Ecto neural progenitor cell (in vitro differentiated cells): ENCODE measurements at regions not wholly inside any gene's neighbourhood (a gene's known extent, or its start where the extent isn't known, plus 50 kb on each side); places are given as distances from the start of the nearest gene placed in this dataset.

Experiments used
- DNase-seq: peaks from one replicate; pipeline ENCODE4 v3.0.0-alpha.2; 2018; ENCODE audit warnings: low spot score

DNA sequence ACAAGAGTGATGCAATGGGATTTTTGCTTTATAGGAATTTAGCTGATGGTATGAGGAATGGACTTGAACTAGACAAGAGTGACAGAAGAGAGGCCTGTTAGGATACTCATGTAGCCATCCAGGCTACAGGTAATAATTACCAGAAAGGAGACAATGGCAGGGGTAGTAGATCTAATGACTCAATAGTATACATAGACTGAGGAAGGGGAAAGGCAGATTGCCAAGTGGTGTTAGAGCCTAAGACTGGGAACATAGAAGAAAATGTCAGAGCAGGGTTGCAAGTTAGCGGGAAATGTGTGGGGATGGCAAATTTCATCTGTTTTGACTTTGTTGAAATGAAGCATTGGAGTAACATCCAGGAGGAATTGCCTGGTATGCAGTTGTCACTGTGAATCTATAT lies 295.6 kb downstream of the UTRN start:
- DNase-seq = no peak

- DNase-seq = no peak
Measured at GRCh38 chr6:144581812-144582537, 296.8 kb downstream of the UTRN start.

DNA sequence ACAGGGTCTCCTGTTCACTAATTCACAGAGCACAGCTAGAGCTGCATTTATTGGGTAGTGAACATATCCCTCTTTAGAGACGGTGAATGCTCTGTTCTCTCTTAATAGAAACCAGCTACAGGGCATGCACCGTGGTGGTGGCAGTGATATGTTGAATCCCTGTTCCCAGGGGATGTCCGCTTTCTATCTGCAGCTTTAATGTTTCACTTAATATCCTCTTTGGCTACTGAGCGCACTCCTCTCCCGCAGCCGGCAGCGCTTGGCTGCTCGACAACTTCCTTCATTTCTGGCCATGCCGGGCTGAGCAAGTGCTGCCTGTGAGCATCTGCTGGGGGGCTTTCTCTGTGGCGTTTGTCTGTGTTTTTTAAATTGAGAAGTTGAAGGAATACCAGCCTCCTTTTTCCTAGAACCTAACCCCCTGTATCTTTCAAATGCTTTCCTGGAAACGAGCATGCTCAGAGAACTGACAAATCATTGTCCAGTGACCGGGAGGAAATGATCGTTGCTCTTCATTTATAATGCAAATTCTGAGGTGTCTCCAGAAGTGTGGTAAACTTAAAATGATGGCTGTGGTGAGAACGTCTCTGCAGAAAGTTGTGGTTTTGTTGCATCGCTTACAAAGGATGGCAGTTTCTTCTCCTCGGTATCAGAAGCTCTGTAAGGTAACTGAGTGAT lies 297.9 kb downstream of the UTRN start:
- DNase-seq = peak; percentile 45

GRCh38 chr6:144583614-144583954 lies 298.4 kb downstream of the UTRN start:
- no peak for DNase-seq

DNA sequence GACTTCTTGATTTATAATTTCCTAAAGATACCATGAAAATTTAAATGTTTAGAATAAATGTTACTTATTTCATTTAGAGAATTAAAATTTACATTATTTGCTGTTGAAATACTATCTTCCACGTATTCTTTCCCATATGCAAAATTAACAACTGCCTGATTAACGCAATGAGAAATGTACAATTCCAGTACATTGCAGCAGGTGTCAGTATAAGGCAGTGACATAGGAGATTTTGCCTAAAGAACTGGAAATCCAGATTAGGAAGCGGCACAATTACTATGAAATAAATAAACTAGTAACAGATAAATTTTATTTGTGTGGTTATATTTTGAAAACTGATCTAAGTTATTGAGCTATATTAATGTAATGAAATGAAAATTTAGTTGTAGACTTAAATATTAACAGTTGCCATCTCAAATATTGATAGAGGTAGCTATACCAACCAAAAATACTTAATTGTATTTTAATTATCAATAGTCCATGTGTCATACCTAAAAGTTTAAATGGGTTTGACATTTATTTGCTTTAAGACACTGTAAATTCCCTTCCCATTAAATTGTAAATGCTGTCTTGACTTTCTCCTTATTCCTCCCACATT lies 300.2 kb downstream of the UTRN start:
- DNase-seq = no peak

GRCh38 chr6:144586986-144587385 lies 301.9 kb downstream of the UTRN start:
- DNase-seq = no peak

- no peak for DNase-seq
Measured at GRCh38 chr6:144588697-144589325, 303.7 kb downstream of the UTRN start.

- DNase-seq = no peak
Measured at GRCh38 chr6:144590532-144590931, 305.4 kb downstream of the UTRN start.

- no peak for DNase-seq
Measured at GRCh38 chr6:144593392-144593791, 308.3 kb downstream of the UTRN start.

DNA sequence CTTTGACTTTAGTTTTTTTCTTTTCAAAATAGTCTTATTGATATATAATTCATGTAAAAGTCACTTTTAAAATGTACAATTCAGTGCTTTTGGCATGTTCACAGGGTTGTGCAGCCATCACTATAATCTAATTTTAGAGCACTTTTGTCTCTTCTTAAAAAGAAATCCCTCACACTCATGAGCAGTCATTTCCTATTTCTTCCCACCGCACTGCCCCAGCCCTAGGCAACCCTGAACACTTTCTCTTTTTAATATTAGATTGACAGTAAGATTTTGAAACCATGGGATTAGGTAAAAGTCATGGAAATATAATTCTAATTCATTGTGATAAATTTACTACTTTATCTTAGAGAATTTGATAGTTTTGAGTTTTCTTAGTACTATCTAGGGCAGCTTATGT lies 309.4 kb downstream of the UTRN start:
- DNase-seq = no peak

- DNase-seq = no peak
Measured at GRCh38 chr6:144595266-144595665, 310.1 kb downstream of the UTRN start.

DNA sequence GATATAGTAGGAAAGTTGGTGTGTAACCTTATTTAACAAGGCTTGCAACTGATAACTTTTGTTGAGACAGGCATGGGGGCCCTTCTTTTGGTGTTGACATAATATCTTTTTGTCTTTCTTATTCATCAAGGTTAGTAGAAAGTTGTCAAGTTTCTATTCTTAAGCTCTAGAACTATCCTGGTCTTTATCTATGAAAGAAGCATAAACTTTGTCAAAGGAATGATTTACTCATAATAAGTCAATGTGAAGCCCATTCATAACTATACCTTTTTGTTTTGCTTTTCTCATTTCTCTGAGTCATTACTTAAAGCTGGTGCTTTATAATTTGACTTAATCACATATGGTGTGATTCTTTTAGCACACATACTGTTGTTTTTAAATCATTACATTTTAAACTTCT lies 312.4 kb downstream of the UTRN start:
- no peak for DNase-seq

DNA sequence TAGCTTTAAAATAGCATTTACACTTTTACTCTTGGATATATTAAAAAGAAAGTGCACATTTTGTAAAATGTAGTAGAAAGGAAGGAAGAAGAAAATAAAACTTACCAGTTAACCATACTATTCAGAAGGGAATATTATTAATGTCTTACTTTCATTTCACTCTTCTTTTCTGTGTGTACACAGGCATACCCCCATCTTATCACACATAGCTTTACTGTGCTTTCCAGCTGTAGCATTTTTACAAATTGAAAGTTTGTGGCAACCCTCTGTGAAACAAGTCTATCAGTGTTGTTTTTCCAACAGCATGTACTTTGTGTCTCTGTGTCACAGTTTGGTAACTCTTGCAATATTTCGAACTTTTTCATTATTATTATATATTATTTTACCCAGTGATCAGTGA lies 314.5 kb downstream of the UTRN start:
- no peak for DNase-seq

DNA sequence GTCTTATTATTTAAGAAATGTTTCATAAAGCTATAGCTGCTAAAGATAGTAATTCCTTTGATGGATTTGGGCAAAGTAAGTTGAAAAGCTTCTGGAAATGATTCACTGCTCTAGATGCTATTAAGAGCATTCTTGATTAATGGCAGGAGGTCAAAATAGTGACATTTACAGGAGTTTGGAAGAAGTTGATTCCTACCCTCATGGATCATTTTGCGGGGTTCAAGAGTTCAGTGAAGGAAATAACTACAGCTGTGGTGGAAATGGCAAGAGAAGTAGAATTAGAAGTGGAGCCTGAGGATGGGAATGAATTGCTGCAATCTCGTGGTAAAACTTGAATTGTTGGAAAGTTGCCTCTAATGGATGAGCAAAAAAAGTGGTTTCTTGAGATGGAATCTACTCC lies 316.1 kb downstream of the UTRN start:
- no peak for DNase-seq

DNA sequence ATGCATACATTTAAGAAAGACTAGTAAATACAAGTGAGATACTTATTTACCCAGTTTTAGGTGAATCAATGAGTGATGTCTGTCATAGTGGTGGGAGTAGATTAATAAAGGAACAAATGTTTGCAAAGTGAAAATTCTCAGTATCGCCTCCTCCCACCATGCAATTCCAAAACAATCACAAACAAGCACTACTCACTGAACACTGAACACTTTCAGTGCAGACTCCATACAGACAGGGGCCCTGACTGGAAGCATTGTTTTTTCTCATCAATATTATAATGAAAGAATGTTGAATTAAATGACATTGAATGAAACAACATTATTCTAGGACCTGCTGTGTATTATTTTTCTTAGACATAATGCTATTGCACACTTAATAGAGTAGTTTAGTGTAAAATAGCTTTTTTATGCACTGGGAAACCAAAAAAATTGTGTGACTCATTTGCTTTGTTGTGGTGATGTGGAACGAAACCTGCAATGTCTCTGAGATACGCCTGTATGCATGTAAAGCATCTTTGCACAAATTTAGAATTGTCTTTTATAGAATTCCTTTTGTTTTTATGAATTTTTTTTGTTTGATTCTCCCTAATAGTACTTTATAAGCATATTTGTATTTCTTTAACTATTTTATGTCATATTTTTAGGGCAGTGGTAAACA lies 317.5 kb downstream of the UTRN start:
- DNase-seq = no peak

DNA sequence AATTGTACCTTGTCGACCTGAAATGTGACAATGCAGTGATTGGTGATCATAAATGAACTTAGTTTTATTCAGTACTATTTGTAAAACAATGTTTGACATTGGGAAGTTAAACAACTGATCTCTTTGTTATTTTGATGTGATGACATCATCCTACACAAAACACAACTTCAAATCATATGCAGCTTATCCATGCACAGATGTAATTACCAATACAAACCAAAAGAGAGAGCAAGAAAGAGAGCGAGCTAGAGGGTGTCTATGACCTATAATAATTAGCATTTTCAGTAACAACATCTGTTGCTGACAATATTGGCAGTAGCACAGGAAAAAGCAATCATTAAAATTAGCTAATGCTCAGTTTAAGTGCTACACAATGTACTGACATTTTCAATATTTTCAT lies 320.9 kb downstream of the UTRN start:
- no peak for DNase-seq

DNA sequence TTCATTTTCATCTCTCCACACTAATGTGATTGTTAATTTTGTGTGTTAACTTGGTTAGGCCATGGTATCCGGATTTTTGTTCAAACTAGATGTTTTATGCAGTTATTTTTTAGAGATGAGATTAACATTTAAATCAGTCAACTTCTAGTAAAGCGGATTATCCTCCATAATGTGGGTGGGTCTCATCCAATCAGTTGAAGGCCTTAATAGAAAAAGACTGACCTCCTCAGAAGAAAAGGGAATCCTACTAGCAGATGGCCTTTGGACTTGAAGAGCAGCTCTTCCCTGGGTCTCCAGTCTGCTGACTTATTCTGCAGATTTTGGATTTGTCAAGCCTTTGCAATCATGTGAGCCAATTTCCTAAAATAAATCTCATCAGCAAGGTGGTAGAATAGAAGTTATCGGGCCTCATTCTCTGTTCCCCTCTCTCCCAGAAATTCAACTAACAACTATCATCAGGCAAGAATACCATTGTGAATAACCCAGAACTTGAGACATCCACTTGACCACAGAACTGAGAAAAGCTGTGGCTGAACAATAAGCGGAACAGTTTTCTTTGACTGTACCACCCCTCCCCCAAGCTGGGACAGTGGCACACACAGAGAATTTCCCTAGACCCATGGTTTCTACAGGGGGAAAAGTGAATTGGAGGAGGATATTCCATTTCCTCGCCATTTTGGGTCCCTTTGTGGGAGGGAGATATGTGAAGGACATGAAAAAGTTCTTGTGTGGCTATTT lies 323.0 kb downstream of the UTRN start:
- DNase-seq = no peak

DNA sequence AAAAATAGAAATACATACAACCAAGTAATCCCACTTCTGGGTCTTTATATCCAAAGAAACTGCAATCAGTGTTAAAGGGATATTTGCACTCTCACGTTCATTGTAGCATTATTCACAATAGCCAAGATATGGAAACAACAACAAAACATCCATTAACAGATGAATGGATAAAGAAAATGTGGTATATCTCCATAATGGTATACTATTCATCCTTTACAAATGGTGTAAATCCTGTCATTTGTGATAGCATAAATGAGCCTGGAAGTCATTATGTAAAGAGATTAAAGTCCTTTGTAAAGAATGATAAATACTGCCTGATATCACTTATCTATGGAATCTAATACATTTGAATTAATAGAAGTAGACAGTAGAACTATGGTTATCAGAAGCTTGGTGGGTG lies 327.7 kb downstream of the UTRN start:
- no peak for DNase-seq

- no peak for DNase-seq
Measured at GRCh38 chr6:144613859-144614258, 328.7 kb downstream of the UTRN start.

- DNase-seq = no peak
Measured at GRCh38 chr6:144615870-144616269, 330.7 kb downstream of the UTRN start.

- no peak for DNase-seq
Measured at GRCh38 chr6:144617191-144617590, 332.1 kb downstream of the UTRN start.

DNA sequence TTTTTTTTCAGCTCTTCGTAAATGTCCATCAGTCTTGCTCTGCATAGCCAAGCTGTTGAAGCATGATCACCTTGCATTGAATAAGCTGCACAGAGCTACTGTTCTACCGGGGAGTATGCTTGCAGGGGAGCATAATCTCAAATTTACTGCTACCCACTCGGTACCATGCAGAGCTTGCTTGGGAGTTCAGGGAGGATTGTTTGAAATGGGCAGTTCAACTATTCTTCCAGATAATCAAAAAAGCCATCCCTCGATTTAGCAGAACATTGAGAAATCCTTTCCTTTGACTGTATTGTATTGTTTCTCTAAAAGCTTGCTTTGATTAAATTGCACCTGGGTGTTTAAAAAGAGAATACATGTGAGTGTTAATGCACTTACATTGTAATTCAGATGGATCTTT lies 332.6 kb downstream of the UTRN start:
- no peak for DNase-seq
